ENCODE measurements at regions not wholly inside any gene's neighbourhood (a gene's known extent, or its start where the extent isn't known, plus 50 kb on each side); places are given as distances from the start of the nearest gene placed in this dataset.

DNA sequence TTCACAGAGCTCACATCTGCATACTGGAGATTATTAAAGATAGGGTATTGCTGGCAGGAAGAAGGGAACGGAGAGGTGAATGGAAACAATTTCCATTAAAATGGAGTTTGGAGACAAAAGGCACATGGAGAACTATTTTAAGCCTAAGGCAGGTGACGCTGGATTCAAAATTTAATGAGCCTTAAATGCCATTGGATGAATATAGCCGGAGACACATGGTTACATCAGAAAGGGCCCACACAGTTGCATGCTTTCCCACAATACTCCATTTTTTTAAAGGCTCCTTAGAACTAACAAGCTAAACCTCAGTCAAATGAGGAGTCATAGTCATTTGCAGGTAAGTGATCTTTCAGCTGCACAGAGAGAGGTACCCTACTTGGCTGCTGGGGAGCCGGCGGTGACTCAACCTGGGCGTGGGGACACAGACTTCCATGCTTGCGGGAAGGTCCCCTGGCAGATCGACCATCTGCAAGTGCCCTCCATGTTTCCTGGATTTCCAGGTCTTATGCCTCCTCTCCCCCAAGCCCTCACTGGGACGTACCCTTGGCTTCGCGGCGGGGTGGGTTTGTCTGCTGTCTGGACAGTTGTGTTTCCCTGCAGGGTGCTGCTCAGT is 259.2 kb downstream of the CBLN1 start:
- TF ChIP-seq, protein P1, sequence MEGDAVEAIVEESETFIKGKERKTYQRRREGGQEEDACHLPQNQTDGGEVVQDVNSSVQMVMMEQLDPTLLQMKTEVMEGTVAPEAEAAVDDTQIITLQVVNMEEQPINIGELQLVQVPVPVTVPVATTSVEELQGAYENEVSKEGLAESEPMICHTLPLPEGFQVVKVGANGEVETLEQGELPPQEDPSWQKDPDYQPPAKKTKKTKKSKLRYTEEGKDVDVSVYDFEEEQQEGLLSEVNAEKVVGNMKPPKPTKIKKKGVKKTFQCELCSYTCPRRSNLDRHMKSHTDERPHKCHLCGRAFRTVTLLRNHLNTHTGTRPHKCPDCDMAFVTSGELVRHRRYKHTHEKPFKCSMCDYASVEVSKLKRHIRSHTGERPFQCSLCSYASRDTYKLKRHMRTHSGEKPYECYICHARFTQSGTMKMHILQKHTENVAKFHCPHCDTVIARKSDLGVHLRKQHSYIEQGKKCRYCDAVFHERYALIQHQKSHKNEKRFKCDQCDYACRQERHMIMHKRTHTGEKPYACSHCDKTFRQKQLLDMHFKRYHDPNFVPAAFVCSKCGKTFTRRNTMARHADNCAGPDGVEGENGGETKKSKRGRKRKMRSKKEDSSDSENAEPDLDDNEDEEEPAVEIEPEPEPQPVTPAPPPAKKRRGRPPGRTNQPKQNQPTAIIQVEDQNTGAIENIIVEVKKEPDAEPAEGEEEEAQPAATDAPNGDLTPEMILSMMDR (IDR thresholded peaks at IDR 0.05; ENCODE audit: low read depth, low read length, poor library complexity, severe bottlenecking) = no peak
- TF ChIP-seq EZH2phosphoT487 (IDR thresholded peaks at IDR 0.05; ENCODE audit: borderline replicate concordance, low read length) = no peak
